Mesothelial cell of epicardium (in vitro differentiated cells): ENCODE measurements at regions not wholly inside any gene's neighbourhood (a gene's known extent, or its start where the extent isn't known, plus 50 kb on each side); places are given as distances from the start of the nearest gene placed in this dataset.

Experiments used
- DNase-seq, 2 experiments: peaks; one replicate each; pipeline ENCODE4 v3.0.0; 2021; ENCODE audit warnings: low spot score in 2 of 2; ENCODE audit not compliant: unreplicated experiment in 2 of 2
- H3K27ac Mint-ChIP-seq: 2 replicates; pipeline ENCODE4 v1.8.0; 2021; ENCODE audit warnings: mixed read lengths
- H3K27me3 Mint-ChIP-seq: 2 replicates; pipeline ENCODE4 v1.8.0; 2021; ENCODE audit warnings: low read depth, mixed read lengths
- H3K36me3 Mint-ChIP-seq: 2 replicates; pipeline ENCODE4 v1.8.0; 2021; ENCODE audit warnings: mixed read lengths
- H3K4me1 Mint-ChIP-seq: 2 replicates; pipeline ENCODE4 v1.8.0; 2021; ENCODE audit warnings: mixed read lengths
- H3K4me3 Mint-ChIP-seq: 2 replicates; pipeline ENCODE4 v1.8.0; 2021; ENCODE audit warnings: mild to moderate bottlenecking, moderate library complexity, mixed read lengths
- H3K9me3 Mint-ChIP-seq: 2 replicates; pipeline ENCODE4 v1.8.0; 2021; ENCODE audit warnings: mixed read lengths
- TF ChIP-seq, protein P1 (sequence below): fragments of 200-600 bp; sonication (generic); IDR thresholded peaks from one replicate; pipeline ENCODE4 v1.5.0; 2021; ENCODE audit warnings: antibody characterized with exemption; ENCODE audit not compliant: unreplicated experiment

DNA sequence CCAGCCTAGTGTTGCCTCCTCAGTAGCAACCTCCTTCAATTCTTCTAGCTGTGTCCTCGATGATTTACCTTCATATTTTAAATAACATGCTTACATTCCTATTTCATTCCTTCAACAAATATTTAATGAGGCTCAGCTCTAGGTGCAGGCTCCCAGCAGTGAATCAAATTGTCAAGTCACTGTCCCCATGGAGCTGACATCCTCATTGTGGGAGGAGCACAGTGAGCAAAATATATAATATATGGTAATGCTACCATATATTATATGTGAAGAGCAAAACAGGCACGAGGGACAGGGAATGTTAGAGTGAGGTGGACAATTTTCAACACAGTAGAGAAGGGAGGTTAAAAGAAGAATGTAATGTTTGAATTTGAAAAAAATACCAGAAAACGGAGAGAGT, 869.1 kb downstream of the SLC4A3 start:
- H3K36me3 Mint-ChIP-seq, result peaks cover 6% of the 10 kb centered on the region

DNA sequence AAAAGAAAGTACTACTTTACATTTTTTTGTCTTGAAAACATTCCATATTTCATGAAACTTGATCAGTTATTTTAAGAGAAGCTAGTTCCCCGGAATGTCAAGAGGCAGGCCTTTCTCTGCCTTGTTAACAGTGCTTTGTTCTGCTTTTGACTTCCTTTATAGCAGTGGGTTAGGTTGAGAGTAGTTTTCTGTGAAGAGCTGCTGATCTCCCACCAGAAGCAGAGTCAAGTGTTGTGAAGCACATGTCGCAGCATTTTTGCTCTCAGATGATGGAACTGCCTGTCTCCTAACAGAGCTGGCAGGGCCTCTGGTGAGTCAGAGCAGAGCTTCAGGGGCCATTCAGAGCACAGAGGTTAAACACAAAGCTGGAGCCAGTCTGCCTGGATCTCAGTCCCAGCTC, 871.8 kb downstream of the SLC4A3 start:
- Mint-ChIP-seq H3K36me3 (peaks cover 12% of the 10 kb centered on the region), H3K27ac (peak overlapping the region; percentile 91), H3K4me3 (no peak overlapping the region), H3K9me3 (peaks cover 18% of the 10 kb centered on the region), H3K27me3 (no peaks in the 10 kb centered on the region), H3K4me1 (peaks cover 34% of the 10 kb centered on the region)
- TF ChIP-seq, protein P1, sequence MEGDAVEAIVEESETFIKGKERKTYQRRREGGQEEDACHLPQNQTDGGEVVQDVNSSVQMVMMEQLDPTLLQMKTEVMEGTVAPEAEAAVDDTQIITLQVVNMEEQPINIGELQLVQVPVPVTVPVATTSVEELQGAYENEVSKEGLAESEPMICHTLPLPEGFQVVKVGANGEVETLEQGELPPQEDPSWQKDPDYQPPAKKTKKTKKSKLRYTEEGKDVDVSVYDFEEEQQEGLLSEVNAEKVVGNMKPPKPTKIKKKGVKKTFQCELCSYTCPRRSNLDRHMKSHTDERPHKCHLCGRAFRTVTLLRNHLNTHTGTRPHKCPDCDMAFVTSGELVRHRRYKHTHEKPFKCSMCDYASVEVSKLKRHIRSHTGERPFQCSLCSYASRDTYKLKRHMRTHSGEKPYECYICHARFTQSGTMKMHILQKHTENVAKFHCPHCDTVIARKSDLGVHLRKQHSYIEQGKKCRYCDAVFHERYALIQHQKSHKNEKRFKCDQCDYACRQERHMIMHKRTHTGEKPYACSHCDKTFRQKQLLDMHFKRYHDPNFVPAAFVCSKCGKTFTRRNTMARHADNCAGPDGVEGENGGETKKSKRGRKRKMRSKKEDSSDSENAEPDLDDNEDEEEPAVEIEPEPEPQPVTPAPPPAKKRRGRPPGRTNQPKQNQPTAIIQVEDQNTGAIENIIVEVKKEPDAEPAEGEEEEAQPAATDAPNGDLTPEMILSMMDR, result no peak
- no peak for DNase-seq

More for the DNA sequence above, 869.1 kb downstream of the SLC4A3 start:
- Mint-ChIP-seq H3K4me1 (peaks cover 55% of the 10 kb centered on the region), H3K27ac (no peak overlapping the region), H3K4me3 (no peak overlapping the region), H3K9me3 (peaks cover 10% of the 10 kb centered on the region), H3K27me3 (no peaks in the 10 kb centered on the region)
- TF ChIP-seq, protein P1, result no peak
- DNase-seq, result no peak

DNA sequence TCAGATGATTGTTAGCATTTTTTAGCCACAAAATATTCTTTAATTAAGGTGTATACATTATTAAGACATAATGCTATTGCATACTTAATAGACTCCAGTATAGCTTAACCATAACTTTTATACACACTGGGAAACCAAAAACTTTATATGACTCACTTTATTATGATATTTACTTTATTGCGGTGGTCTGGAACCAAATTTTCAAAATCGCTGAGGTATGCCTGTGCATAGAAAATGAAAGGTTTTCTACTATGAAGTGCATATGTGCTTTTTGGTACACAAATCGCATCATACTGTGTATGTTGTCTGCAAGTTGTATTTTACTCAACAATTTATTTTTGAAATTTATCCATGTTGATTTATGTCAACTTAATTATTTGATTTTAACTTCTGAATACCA, 875.1 kb downstream of the SLC4A3 start:
- peaks cover 34% of the 10 kb centered on the region for H3K4me1 Mint-ChIP-seq
- TF ChIP-seq, protein P1, result no peak
- peaks cover 18% of the 10 kb centered on the region for H3K9me3 Mint-ChIP-seq
- H3K36me3 Mint-ChIP-seq, result peaks cover 12% of the 10 kb centered on the region
- H3K4me3 Mint-ChIP-seq, result no peak overlapping the region
- no peaks in the 10 kb centered on the region for H3K27me3 Mint-ChIP-seq
- H3K27ac Mint-ChIP-seq, result no peak overlapping the region
- no peak for DNase-seq

DNA sequence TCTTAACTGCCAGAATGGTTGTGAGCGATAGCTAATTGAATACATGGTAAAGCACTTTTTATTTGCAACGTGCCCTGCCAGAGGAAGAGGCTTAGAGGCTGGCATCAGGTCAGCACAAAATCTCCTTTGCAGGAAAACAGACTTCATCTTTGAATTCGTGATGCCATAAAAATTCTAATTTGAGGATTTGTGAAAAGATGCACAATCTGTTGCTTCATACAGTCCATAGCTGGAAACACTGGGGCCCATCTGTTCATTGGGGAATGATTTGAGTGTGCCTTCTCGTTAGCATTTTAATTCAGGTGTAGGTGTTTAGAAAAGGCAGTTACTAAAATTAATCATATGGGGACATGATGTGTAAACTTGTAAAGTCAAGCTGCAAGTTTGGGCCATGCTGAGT, 876.0 kb downstream of the SLC4A3 start:
- TF ChIP-seq, protein P1, result no peak
- no peak for DNase-seq
- no peak overlapping the region for H3K4me3 Mint-ChIP-seq
- no peak overlapping the region for H3K27ac Mint-ChIP-seq
- H3K27me3 Mint-ChIP-seq, result no peaks in the 10 kb centered on the region
- peaks cover 12% of the 10 kb centered on the region for H3K36me3 Mint-ChIP-seq
- H3K4me1 Mint-ChIP-seq, result peaks cover 42% of the 10 kb centered on the region
- peaks cover 18% of the 10 kb centered on the region for H3K9me3 Mint-ChIP-seq

DNA sequence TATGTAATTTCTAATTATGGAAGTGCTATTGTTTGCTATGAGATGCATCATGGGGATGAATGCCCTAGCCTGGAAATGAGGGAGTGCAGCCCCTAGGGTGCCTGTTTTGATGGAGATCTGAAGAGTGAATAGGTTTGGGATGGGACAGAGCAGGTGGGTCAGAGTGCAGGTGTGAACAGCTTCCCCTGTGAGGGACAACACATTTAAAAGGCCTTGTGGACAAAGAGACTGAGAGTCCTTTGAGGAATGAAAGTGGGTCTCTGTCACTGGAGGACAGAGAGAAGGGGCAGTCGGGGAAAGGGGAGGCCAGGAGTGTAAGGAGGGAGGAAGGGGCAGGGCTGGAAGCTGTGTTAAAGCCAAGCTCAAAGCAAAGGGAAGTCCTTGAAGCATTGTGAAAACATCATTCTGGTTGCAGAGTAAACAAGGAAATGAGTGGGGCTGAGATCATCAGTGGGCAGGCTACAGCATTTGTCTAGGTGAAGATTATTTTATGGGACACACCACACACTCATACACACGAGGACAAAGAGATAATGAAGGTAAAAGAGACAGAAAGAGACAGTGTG, 877.6 kb downstream of the SLC4A3 start:
- no peak overlapping the region for H3K27ac Mint-ChIP-seq
- H3K27me3 Mint-ChIP-seq, result no peaks in the 10 kb centered on the region
- H3K4me1 Mint-ChIP-seq, result peaks cover 45% of the 10 kb centered on the region
- no peak for DNase-seq
- TF ChIP-seq, protein P1, result no peak
- H3K4me3 Mint-ChIP-seq, result no peak overlapping the region
- H3K36me3 Mint-ChIP-seq, result peaks cover 12% of the 10 kb centered on the region
- H3K9me3 Mint-ChIP-seq, result peaks cover 18% of the 10 kb centered on the region

DNA sequence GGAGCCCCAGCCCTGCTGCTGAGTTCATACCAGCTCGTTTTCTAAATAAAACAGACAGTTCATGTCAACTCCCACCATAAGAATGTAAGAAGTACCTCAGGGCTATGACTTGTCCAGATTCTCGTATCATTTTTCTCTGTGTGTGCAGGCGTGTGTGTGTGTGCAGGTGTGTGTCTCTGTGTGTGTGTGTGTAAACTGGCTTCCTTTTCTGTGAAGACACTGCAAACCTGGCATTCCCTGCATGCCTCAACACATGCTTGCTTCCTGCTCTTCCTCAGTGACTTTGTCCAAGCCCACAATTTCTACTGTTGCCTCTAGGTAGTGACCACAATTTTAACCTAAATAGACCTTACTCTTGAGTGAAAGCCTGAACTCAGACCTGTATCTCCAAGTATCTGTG, 879.0 kb downstream of the SLC4A3 start:
- no peak for DNase-seq
- TF ChIP-seq, protein P1, result no peak
- Mint-ChIP-seq H3K27ac (peak overlapping the region; percentile 18), H3K9me3 (peaks cover 8% of the 10 kb centered on the region), H3K4me3 (no peak overlapping the region), H3K27me3 (no peaks in the 10 kb centered on the region), H3K36me3 (peaks cover 6% of the 10 kb centered on the region), H3K4me1 (peaks cover 57% of the 10 kb centered on the region)
